Hepatocyte (in vitro differentiated cells): ENCODE measurements at regions not wholly inside any gene's neighbourhood (a gene's known extent, or its start where the extent isn't known, plus 50 kb on each side); places are given as distances from the start of the nearest gene placed in this dataset.

ENCODE experiments used
- CTCF ChIP-seq: fragments of 200-600 bp; sonication (generic); IDR thresholded peaks from 2 replicates; pipeline ENCODE4 v1.5.1; 2016; ENCODE audit warnings: antibody characterized with exemption, mild to moderate bottlenecking; ENCODE audit not compliant: poor library complexity
- EZH2 ChIP-seq: fragments of 200-600 bp; sonication (generic); IDR thresholded peaks from 2 replicates; pipeline ENCODE4 v1.6.1; 2016; ENCODE audit warnings: antibody characterized with exemption, mild to moderate bottlenecking, borderline replicate concordance

GRCh38 chr17:79226037-79226436 is 151.4 kb downstream of the ENGASE start:
- TF ChIP-seq CTCF (no peak), EZH2 (no peak)
